ENCODE measurements at regions not wholly inside any gene's neighbourhood (a gene's known extent, or its start where the extent isn't known, plus 50 kb on each side); places are given as distances from the start of the nearest gene placed in this dataset.

DNA sequence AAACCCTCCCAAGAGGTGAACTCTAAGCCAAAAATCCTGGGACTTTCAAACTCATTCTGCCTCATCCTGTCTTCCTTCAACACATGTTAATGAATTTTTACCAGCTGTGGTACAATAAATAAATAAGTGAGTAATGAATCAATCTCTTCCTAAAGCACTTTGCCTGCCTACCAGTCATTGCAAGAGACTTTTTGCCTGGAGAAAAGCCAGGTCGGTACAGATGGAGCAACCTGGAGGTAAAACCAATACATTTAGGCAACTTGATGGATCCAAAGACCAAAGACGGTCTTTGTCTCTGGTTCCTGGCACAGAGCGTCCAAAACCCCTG is 324.2 kb downstream of the PMP22 start:
- no peak for DNase-seq

DNA sequence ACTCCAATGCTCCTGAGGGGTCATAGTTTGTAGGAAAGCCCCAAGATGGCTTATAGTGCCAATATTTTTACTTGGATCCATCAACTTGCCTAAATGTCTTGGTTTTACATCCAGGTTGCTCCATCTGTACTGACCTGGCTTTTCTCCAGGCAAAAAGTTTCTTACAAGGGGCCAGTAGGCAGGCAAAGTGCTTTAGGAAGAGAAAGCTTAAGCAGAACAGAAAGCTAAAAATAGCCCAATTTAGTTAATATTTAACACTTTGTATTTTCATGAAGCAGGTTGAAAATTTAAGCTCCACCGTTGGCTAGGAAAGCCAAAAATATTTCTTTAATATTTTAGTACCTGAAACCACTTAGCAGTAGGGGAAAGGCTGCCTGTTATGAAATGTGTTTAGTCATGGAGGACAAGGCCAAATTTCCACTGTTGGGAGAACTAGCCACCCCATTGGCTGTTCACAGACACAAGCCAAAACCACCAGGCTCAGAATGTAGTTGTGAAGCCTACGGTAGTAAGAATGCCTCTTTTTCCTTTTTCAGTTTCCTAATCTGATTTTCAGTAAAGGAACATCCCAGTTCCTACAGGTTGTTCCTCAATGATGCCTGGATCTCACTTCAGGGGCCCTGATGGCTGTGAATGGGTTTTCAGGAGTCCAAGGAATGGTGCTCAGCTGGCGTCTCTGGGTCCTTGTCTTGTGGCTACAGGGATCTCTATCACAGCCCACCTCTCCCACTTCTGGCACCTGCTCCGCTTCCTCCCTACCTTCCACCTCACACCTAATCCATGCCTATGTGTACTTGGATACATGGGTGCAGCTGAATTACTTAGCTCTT is 324.8 kb downstream of the PMP22 start:
- DNase-seq, result no peak

DNA sequence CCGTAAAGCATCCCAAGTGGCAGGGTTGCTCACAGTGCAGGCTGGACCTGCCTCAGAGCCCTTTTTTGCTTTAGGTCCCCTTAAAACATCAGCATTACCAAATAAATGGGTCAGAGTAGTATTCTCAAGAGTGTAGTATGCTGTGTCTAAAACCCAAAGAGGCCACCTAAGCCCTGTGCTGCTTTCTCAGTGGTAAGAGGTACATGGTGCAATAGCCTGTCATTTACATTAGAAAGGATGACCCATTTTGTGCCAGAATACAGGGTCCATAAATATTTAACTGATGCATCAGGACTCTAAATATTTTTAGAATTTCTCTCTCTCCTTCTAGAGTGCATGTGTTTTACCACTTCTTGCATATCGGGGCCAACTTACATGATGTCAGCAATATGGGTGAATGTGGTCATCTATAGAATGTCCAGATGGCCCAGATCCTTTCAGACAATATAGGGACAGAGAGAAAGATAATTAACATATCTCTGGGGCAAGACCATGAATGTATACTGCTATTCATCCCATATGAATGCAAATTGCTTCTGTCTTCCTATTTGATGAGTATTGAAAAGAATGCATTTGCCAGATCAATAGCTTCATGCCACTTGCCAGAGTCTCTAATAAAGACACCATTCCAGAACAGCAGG is 329.2 kb downstream of the PMP22 start:
- DNase-seq, result no peak

DNA sequence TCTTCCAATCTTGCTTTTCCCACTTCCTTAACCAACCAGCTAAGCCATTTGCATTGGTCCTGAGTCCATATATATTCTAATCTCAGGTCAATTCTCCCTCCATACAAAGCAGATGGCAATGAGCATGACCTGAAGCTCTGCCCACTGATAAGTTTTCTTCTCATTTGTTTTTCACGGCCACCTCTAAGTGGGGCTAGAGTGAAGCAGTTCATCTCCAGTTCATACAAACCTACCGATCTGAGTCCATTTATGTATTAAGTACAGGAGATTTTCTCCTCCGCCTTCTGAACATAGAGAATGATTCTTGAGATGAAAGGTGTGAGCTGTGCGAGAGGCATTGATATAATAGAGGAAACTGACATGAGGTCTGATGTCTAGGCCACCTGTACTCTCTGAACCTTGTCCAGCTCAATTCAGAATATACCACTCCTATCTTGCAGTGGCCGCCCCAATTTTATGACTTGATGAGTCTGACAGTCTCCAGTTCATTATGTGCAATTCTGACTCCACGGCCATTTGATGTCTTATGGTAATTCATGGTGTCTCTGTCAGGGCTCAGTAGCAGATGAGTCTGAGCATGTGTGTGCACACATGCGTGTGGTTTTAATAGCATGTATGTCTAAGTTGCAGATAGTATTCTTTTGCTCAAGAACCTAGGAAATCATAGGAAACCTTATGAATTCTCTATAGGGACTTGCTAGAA is 329.8 kb downstream of the PMP22 start:
- DNase-seq, result no peak

DNA sequence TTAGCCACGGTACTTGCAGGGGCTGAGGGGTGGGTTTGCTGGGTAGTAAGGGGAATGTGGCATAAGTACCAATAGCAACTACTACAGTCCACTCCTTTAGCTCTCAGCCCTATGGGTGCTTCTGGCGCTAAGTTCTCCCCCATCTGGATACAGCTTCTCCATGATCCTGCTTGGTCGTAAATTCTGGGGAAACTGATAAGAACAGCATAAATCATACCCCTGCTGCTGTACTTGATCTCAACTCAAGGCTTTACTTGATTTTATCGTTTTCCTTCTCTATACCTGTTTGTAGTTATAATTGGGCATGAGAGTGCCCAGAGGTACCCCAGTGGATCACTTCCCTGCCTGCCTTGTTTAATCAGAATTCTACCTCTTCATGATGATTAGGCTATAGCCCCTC is 331.4 kb downstream of the PMP22 start:
- no peak for DNase-seq

DNA sequence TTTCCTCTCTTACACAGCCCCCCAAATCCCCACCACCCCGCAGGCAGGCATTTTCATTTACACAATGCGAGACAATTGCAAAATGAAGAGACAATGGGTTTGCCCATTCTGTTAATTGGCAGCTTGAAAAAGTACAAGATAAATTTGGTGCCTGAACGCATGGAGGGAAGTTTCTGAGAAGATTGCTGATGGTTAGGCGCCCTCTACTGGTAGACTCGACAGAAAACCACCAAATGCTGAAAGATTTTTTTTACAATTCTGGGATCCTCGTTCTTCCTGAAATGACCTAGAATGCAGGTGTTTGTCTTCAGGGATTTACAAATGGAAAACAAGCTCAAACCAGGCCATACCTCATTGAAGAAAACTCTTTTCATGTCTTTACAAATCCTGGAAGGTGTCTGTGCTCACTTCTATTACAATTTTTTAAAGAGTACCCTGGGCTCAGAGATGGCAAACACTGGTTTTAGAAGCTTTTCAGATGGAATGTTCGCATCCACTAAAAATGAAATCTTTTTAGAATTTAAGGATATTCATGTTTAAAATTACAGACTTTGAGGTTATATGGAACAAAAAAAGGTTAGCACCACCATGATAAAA is 338.5 kb downstream of the PMP22 start:
- no peak for DNase-seq

DNA sequence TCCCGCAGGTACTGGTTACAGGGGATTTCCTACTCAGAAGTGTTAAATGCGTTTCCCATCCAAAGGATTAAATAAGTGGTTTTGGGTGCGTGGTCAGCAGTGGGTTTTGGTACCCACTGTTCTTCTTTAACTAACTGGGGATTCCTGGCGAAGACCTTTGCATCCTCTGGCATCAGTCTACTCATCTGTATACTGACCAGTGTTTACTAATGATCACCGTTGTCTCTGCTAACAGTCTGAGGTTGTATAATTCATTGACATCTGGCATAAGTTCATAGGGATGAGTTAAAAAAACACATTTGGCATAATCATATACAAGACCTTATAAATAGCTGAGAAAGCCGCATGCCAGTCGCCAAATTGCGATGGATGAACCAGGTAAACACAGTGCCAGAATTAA is 339.1 kb downstream of the PMP22 start:
- DNase-seq, result no peak

DNA sequence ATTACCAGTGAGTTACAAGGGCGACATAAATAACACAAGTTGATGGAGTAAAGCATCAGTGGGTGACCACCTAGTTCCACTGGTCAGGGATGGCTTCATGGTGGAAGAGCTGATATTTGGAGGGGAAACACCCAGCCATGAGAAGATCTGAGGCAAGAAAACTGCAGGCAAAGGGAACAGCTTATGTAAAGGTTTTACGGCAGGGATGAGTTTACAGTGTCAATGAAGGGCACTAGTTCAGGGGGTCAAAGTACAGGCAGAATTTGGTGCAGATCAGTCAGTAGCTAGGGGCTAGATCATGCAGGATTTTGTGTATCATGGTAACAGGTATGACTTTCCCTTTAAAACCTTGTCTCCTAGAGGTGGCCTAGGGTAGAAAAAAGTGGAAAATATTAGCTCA is 339.6 kb downstream of the PMP22 start:
- no peak for DNase-seq

DNA sequence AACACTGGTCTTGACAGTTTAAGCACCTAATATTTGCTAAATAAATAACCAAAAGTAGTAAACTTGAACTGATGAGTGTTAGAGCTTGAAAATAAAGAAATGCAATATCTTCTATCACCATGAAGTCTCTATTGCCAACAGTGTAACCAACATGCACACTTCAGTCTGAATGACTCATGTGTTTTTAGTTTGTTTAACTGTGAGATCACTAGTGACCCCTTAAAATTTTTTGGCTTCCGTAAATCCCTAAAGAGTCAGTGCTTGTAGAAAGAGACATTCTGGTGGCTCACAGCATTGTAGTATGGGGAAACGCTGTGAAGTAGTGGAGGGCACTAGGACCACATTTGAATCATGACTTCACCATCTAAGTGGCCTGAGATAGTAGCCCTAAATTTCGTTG is 341.1 kb downstream of the PMP22 start:
- no peak for DNase-seq

DNA sequence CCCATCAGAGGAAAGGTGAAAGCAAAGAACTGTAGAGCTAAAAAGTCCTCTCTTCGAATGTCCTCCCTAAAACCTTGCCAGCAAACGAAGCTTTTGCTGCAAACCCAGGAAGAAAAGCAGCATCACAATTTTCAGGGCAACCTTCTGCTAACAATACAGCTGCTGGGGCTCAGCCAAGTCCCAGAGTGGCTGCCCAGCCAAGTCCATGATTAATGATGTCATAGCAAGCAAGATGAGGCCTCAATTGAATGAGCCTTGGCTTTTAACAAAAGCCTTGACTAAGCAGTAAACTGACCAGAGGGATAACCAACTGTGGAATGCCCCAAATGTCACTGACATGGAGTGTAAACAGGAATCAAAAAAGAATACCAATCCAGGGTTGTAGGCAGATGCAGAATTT is 342.7 kb downstream of the PMP22 start:
- no peak for DNase-seq

DNA sequence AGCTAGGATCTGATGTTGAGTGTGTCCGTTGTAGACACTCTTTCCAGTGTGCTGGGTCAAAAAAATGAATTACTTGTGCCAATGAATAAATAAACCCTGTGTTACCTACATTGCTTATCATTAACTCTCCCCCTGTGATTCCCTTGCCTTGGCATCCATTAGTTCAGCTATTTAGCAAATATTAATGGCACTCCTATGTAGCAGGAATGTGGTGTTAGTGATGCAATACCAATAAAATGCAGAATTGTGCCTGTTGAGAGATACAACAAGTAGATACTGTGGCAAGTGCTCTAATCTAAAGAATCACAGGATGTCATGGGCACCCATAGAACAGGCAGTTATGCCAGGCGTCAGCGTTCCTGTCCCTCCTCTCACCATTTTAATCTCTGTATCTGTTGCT is 343.2 kb downstream of the PMP22 start:
- DNase-seq, result no peak

DNA sequence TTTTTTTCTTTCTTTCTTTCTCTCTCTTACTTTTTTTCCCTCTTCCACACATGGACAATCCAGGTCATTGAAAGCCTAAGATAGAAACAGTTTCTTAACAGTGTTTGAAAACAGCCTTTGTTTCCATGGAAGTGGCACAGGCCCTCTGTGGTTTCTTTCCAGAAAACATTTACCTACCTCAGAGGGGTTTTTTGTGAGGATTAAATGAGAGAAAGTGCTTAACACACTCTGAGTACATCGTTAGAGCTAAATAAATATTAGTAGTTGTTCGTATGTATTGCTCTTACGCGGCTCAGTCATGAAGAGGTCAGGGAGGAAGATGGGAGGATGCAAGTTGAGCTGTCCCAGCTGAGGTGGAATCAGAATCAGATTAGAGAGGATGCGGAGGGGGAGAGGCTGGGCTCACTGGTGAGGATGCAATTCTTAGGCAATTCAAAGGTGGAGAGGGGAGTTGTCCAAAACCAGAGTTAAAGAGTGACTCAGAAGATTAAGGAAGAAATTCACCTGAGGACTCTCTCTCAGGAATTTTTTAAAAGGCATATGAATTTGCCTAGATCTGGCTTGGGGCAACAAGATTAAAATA is 345.4 kb downstream of the PMP22 start:
- DNase-seq, result no peak

DNA sequence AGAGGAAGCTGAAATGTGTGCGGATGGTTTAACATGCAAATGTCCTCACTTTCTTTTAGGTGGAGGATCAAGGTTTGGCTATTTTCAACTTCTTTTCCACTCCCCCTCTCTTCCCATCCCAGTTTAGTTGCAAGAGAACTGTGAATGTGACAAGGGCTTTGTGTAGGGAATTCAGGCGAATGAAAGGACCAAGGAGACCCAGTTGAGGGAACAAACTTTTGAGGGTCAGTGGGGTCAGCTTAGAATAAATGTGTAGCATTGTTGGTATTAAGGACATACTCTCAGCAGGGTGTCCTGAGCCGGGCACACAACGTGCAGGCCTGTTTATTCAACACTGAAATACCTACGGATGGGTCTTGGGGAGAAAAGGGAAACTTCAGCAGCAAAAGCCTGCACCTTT is 346.0 kb downstream of the PMP22 start:
- no peak for DNase-seq

DNA sequence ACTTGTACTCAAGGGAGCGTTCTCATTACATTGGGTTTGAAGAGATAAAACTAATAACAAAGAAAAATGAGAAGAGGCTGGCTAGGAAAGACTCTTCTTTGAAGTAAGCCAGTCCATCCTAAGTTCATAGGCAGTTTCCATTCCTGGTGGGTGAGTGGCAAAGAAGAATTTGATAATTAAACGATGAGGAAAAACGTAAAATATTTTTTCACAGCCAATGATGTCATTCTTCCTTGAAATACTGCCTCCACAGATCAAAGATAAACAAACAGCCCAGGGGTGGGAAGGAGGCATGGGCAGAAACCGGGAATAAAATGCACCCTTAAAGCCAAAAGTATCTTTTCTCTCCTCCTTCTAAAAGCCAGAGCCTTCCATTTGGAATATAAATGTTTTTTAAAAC is 346.6 kb downstream of the PMP22 start:
- DNase-seq, result no peak

DNA sequence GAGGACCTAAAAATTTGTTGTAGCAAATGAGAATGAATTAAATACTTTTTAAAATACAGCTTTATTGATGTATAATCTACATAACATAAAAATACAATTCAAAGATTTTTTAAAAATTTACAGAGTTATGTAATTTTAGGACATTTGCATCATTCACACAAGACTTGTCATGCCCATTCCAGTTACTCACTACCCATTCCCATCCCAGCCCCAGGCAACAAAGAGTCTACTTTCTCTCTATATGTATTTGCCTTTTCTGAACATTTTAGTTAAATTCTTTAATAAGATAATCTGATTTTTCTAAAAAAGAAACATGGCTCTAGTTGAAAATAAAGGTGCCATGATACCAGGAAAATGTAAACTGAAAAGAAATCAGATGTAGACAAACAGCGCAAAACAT is 354.2 kb downstream of the PMP22 start:
- DNase-seq, result no peak

DNA sequence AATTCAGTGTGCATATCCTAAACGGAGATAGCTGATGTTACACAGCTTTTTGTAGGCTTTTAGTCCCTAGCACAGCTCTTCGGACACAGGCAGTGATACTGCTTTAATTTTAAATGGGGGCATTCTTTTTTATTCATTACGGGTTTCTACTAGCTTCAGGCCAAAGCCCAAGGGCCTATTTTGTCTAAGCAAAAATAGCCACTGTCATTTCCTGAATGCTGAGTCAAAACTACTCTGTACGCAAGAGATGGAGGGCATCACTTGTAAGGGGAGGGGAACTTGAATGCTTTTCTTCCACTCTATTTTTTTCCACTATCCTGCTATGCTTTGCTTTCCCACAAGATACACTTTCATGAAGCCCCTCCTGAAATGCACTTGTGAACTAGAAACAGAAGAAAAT is 360.7 kb downstream of the PMP22 start:
- DNase-seq, result no peak

DNA sequence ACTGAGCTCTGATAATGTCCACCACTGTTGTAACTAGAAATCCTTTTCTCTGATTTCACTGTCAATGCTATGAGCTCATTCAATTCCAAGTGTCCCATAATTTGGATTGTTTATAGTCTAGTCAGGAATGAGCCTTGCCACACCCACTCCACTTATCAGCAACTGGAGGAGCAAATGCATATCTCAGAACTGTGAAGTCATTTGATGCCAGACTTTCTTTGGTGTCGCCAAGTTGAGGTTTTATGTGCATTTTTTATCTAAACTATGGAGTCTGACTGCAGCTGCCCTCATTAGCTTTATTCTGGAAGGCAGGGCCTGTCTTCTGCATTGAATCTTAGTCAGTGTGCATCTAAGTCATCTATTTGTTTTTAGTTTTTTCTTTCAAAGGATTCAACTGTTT is 361.3 kb downstream of the PMP22 start:
- no peak for DNase-seq

DNA sequence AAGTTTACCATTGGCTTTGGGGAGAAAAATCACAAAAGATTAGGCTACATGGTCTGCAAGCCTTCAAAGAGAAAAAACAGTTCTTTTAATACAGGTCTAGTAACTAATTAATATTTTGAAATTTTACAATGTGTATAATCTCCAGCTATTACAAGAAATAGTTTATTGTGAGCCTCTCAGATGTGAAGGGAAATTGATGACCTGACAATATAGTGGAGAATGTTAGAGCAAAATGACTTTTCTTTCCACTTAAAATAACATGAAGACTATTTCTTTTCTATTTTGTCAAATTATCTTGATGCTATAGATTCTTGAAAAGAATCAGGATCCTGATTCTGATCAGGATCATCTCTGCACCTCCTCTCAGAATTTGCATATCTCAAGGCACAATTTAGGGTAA is 362.3 kb downstream of the PMP22 start:
- no peak for DNase-seq

DNA sequence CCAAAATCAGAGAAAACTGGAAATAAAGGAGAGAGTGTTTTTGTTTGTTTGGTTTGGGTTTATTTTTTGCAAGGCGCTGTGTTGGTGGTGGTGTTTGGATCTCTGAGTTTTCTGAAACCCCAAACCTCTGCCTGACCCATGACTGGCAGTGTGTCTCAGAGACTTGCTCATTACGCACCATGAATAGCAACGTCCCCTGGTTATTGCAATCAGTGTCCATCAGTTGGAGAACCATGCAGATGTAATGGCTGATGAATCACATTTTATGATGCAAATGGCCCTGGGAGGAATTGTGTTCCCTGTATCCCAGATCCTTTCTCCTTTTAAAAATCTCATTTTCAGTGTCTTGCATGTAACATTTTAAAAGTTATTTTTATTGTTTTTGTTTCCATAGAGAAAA is 362.8 kb downstream of the PMP22 start:
- DNase-seq, result no peak

DNA sequence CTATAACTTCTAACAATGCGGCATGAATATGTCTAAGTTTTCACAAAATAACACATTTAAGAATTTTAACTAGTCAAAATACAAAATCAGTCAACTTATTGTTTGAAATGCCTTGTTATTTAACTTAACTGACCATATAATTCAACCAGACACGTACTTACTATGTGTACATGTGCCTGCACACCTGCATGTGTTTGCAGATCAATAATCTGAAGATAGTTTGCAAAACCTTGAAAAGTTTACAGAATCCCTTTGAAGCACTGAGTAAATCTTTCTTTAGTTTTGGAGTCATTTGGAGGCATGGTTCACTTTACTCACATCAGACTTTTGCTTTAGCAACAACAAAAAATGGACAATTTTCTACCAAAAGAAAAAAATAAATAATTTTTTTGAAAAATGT is 363.8 kb downstream of the PMP22 start:
- DNase-seq, result no peak

DNA sequence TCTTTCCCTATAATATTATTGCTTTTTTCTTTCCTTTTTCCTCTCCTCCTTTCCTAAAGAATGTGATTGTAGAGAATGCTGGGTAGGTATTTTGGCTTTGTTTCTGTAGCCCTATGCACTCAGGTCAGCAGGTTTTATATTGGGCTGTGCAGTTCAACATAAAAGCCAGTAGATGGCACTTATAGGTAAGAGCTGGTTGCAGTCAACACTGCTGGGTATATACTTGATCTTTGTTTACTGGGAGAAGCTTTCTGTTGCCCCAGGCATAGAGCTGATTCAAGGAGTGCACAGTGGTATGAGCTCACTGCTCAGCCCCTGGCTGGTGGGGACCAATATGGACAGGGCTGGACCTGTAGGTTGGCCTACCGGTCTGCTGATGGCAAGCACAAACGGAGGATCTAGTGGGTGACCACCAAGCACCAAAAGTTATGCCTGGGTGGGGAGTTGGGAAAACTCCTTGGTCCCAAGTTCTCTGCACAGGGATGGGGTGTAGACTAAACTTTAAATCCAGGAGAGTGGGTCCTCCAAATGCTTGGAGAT is 378.9 kb downstream of the PMP22 start:
- no peak for DNase-seq

DNA sequence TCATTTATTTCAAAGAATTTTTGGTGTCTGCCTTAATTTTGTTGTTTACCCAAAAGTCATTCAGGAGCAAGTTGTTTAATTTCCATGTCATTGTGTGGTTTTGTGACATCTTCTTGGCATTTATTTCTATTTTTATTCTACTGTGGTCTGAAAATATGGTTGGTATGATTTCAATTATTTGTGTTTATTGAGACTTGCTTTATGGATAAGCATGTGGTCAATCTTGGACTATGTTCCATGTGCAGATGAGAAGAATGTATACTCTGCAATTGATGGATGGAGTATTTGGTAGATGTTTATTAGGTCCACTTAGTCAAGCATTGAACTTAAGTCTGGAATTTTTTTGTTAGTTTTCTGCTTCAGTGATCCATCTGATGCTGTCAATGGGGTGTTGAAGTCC is 383.0 kb downstream of the PMP22 start:
- no peak for DNase-seq
